ENCODE measurements at regions not wholly inside any gene's neighbourhood (a gene's known extent, or its start where the extent isn't known, plus 50 kb on each side); places are given as distances from the start of the nearest gene placed in this dataset.

DNA sequence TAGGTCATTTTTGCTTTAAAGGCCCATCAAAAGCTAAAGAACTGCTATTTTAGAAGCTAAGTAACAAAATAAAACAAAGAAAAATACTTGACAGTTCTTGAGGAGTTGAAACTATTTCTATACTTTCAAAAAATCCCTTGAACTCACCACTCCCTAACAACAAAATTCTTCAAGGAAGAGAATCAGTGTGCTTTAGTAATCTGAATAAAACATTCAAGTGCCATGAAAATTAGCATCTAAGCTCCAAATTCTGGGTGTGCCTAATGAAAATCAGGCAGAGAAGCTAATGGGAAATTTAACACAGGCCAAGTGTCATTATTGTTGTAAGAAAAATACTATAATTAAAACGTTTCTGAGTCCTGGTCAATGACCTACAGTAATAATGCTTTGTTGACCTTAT, 456.3 kb downstream of the ZEB2 start:
- DNase-seq (ENCODE audit: low spot score): no peak
- Mint-ChIP-seq H3K27ac (no peak overlapping the region), H3K27me3 (ENCODE audit: low read depth) (peaks cover 4% of the 10 kb centered on the region), H3K4me1 (ENCODE audit: low read depth) (no peaks in the 10 kb centered on the region), H3K9me3 (no peaks in the 10 kb centered on the region), H3K36me3 (ENCODE audit: low read depth) (no peaks in the 10 kb centered on the region), H3K4me3 (ENCODE audit: low read depth) (no peak overlapping the region)
- intact Hi-C loops (cut with micrococcal nuclease): no loop called here

DNA sequence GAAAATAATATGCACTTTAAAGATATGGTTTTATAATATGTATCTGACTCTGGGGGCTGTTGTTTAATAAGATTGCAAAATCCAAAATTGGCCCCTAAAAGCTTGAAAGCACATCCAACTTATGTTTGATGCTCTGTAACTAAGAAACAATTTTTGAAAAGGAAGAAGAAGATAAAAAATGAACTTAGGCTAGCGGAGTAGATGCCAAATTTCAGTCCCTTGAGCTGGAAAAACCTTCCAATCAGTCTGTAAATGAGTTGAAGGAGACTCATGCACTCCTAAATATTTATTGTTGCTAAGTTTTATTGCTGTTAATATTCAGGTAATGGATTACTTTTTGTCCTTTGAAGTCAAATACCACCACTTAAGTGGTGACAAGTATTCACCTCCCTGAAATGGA, 465.0 kb downstream of the ZEB2 start:
- no peaks in the 10 kb centered on the region for H3K36me3 Mint-ChIP-seq (ENCODE audit: low read depth)
- intact Hi-C loops (cut with micrococcal nuclease): no loop called here
- no peak overlapping the region for H3K4me3 Mint-ChIP-seq (ENCODE audit: low read depth)
- peaks cover 1% of the 10 kb centered on the region for H3K27me3 Mint-ChIP-seq (ENCODE audit: low read depth)
- no peak for DNase-seq (ENCODE audit: low spot score)
- no peak overlapping the region for H3K27ac Mint-ChIP-seq
- no peaks in the 10 kb centered on the region for H3K4me1 Mint-ChIP-seq (ENCODE audit: low read depth)
- no peaks in the 10 kb centered on the region for H3K9me3 Mint-ChIP-seq

DNA sequence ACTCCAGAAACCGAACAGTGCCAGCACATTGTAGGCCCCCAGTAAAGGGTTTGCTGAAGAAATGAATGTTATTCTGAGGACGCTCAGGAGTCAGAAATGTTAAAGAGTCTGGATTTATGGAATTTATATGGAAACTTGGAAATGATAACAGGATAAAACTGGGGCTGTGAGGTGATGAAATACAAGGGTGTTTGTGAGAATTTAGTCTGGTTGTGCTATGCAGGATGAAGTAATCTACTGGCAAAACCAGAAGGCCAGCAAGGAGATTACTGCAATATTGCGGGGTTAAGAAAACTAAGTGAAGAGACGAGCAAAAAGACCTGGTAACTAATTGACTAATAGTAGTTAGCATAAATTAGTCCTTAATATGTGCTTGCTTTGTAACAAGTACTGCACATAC, 467.8 kb downstream of the ZEB2 start:
- Mint-ChIP-seq H3K4me1 (ENCODE audit: low read depth) (no peaks in the 10 kb centered on the region), H3K4me3 (ENCODE audit: low read depth) (no peak overlapping the region), H3K36me3 (ENCODE audit: low read depth) (no peaks in the 10 kb centered on the region), H3K9me3 (no peaks in the 10 kb centered on the region), H3K27ac (no peak overlapping the region), H3K27me3 (ENCODE audit: low read depth) (no peaks in the 10 kb centered on the region)
- no peak for DNase-seq (ENCODE audit: low spot score)
- intact Hi-C loops (cut with micrococcal nuclease): no loop called here

DNA sequence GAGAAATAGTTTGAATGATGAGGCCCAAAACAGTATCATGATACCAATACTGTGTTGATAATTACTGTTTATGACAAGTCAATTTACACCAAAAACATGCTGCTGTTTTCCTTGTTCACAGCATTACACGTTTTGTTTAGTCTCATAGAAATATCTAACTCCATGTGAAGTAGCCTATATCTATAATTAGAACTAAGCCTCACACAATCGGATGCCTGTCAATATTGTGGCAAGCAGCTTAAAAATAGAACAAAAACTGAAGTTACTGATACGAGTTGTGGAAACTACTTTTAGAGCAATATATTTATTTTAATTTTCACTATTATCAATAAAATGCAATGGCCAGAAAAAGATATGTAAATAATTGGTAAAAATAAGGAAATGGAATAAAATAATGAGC, 470.8 kb downstream of the ZEB2 start:
- no peak for DNase-seq (ENCODE audit: low spot score)
- H3K27ac Mint-ChIP-seq: no peak overlapping the region
- H3K36me3 Mint-ChIP-seq (ENCODE audit: low read depth): no peaks in the 10 kb centered on the region
- H3K27me3 Mint-ChIP-seq (ENCODE audit: low read depth): no peaks in the 10 kb centered on the region
- no peaks in the 10 kb centered on the region for H3K9me3 Mint-ChIP-seq
- no peak overlapping the region for H3K4me3 Mint-ChIP-seq (ENCODE audit: low read depth)
- intact Hi-C loops (cut with micrococcal nuclease): no loop called here
- no peaks in the 10 kb centered on the region for H3K4me1 Mint-ChIP-seq (ENCODE audit: low read depth)

GRCh38 chr2:144048631-144049060, 471.3 kb downstream of the ZEB2 start:
- Mint-ChIP-seq H3K27ac (no peak overlapping the region), H3K4me1 (ENCODE audit: low read depth) (no peaks in the 10 kb centered on the region), H3K27me3 (ENCODE audit: low read depth) (no peaks in the 10 kb centered on the region), H3K36me3 (ENCODE audit: low read depth) (no peaks in the 10 kb centered on the region), H3K9me3 (no peaks in the 10 kb centered on the region), H3K4me3 (ENCODE audit: low read depth) (no peak overlapping the region)
- intact Hi-C loops (cut with micrococcal nuclease): no loop called here
- DNase-seq (ENCODE audit: low spot score): no peak

GRCh38 chr2:144042751-144043150, 477.2 kb downstream of the ZEB2 start:
- Mint-ChIP-seq H3K9me3 (no peaks in the 10 kb centered on the region), H3K4me1 (ENCODE audit: low read depth) (peaks cover 2% of the 10 kb centered on the region), H3K27ac (no peak overlapping the region), H3K4me3 (ENCODE audit: low read depth) (no peak overlapping the region), H3K36me3 (ENCODE audit: low read depth) (no peaks in the 10 kb centered on the region), H3K27me3 (ENCODE audit: low read depth) (no peaks in the 10 kb centered on the region)
- no peak for DNase-seq (ENCODE audit: low spot score)
- intact Hi-C loops (cut with micrococcal nuclease): no loop called here

- Mint-ChIP-seq H3K4me3 (ENCODE audit: low read depth) (no peak overlapping the region), H3K9me3 (no peaks in the 10 kb centered on the region), H3K27ac (no peak overlapping the region), H3K27me3 (ENCODE audit: low read depth) (no peaks in the 10 kb centered on the region), H3K36me3 (ENCODE audit: low read depth) (no peaks in the 10 kb centered on the region), H3K4me1 (ENCODE audit: low read depth) (peaks cover 2% of the 10 kb centered on the region)
- intact Hi-C loops (cut with micrococcal nuclease): no loop called here
- no peak for DNase-seq (ENCODE audit: low spot score)
Observed at GRCh38 chr2:144041612-144042011, 478.3 kb downstream of the ZEB2 start.

DNA sequence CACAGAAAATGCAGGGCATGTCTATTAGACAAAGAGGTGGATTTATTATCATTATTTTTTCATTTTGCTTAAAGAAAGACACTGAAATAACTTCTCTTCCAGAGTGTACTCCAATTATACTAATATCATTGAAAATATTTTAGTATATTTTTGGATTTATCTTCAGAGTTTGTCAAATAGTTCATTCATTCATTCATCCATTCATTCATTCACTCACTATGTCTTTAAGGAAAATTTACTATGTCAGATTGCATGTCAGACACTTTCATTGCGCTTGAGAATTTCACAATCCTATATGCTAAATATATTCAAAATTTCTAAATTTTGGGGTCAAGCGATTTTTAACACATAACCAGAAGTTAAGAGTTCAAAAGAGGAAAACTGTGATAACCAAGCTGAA, 479.1 kb downstream of the ZEB2 start:
- Mint-ChIP-seq H3K9me3 (no peaks in the 10 kb centered on the region), H3K36me3 (ENCODE audit: low read depth) (no peaks in the 10 kb centered on the region), H3K4me3 (ENCODE audit: low read depth) (no peak overlapping the region), H3K4me1 (ENCODE audit: low read depth) (peaks cover 2% of the 10 kb centered on the region), H3K27me3 (ENCODE audit: low read depth) (no peaks in the 10 kb centered on the region), H3K27ac (no peak overlapping the region)
- intact Hi-C loops (cut with micrococcal nuclease): no loop called here
- DNase-seq (ENCODE audit: low spot score): no peak

DNA sequence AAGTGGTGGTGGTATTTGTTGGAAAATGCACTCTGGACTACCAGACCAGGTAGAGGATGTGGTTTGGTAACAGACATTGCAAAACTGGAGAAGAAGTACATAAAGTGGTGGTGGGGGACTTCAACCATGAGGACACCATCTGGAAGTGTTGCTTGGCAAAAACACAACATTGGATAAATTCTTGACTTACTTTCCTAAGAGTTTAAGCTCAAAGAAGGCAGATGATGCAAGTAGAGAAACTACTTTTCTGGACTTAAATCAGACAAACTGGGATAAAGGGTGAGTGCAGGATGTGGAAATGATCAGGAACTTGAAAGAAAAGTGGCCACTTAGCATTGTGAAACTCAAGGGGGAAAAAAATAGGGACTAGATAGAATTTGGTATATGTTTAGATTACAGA, 487.4 kb downstream of the ZEB2 start:
- Mint-ChIP-seq H3K27me3 (ENCODE audit: low read depth) (no peaks in the 10 kb centered on the region), H3K27ac (no peak overlapping the region), H3K4me3 (ENCODE audit: low read depth) (no peak overlapping the region), H3K9me3 (peaks cover 11% of the 10 kb centered on the region), H3K36me3 (ENCODE audit: low read depth) (peaks cover 5% of the 10 kb centered on the region), H3K4me1 (ENCODE audit: low read depth) (peaks cover 4% of the 10 kb centered on the region)
- no peak for DNase-seq (ENCODE audit: low spot score)
- intact Hi-C loops (cut with micrococcal nuclease): no loop called here

GRCh38 chr2:144030791-144031190, 489.1 kb downstream of the ZEB2 start:
- H3K9me3 Mint-ChIP-seq: peaks cover 11% of the 10 kb centered on the region
- H3K4me3 Mint-ChIP-seq (ENCODE audit: low read depth): no peak overlapping the region
- DNase-seq (ENCODE audit: low spot score): no peak
- no peak overlapping the region for H3K27ac Mint-ChIP-seq
- no peaks in the 10 kb centered on the region for H3K27me3 Mint-ChIP-seq (ENCODE audit: low read depth)
- peaks cover 4% of the 10 kb centered on the region for H3K4me1 Mint-ChIP-seq (ENCODE audit: low read depth)
- H3K36me3 Mint-ChIP-seq (ENCODE audit: low read depth): peaks cover 5% of the 10 kb centered on the region
- intact Hi-C loops (cut with micrococcal nuclease): no loop called here

DNA sequence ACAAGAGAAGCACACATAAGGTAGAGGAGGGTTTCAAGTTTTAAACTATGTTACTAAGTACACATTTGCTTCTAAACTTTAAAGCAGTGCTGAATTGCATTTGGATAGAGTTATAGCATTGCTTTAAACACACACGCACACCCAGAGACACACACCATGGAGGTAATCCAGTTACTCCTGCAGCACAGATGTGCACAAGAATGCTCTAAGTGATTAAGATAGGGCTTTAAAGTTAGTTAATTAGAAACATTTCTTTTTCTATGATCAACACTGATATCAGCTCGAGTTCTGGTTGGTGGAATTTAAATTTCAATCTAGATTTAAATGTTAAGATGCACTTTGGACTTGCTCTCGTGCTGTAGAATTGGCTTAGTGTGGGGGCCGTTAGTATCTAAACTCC, 492.3 kb downstream of the ZEB2 start:
- no peaks in the 10 kb centered on the region for H3K27me3 Mint-ChIP-seq (ENCODE audit: low read depth)
- H3K4me3 Mint-ChIP-seq (ENCODE audit: low read depth): no peak overlapping the region
- intact Hi-C loops (cut with micrococcal nuclease): no loop called here

DNA sequence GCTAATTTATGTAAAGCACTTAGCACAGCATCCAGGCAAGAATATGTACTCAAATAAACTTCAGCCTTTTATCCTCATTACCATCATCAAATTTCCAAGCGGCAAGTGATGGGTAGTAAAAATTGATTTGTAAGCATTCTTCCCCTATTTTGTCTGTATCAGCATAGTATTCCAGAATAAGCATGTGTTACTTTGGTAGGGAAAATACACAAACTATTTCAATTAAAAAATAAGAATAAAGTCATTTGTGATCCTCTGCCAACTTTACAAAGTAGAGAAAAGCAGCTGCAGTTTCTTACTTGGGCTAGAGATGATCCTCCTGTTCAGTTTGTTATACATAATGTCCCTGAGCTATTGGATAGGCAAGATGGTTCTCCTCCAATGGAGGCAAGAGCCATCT, 493.2 kb downstream of the ZEB2 start:
- intact Hi-C loops (cut with micrococcal nuclease): no loop called here
- H3K9me3 Mint-ChIP-seq: no peaks in the 10 kb centered on the region
- H3K27me3 Mint-ChIP-seq (ENCODE audit: low read depth): no peaks in the 10 kb centered on the region
- DNase-seq (ENCODE audit: low spot score): no peak
- no peaks in the 10 kb centered on the region for H3K36me3 Mint-ChIP-seq (ENCODE audit: low read depth)
- H3K4me1 Mint-ChIP-seq (ENCODE audit: low read depth): no peaks in the 10 kb centered on the region
- no peak overlapping the region for H3K27ac Mint-ChIP-seq
- H3K4me3 Mint-ChIP-seq (ENCODE audit: low read depth): no peak overlapping the region

More for the DNA sequence above, 492.3 kb downstream of the ZEB2 start:
- peaks cover 3% of the 10 kb centered on the region for H3K36me3 Mint-ChIP-seq (ENCODE audit: low read depth)
- DNase-seq (ENCODE audit: low spot score): no peak
- no peaks in the 10 kb centered on the region for H3K9me3 Mint-ChIP-seq
- H3K27ac Mint-ChIP-seq: no peak overlapping the region
- H3K4me1 Mint-ChIP-seq (ENCODE audit: low read depth): peaks cover 3% of the 10 kb centered on the region

- H3K27me3 Mint-ChIP-seq (ENCODE audit: low read depth): no peaks in the 10 kb centered on the region
- no peaks in the 10 kb centered on the region for H3K4me1 Mint-ChIP-seq (ENCODE audit: low read depth)
- H3K4me3 Mint-ChIP-seq (ENCODE audit: low read depth): no peak overlapping the region
- no peaks in the 10 kb centered on the region for H3K36me3 Mint-ChIP-seq (ENCODE audit: low read depth)
- intact Hi-C loops (cut with micrococcal nuclease): no loop called here
- DNase-seq (ENCODE audit: low spot score): no peak
- no peak overlapping the region for H3K27ac Mint-ChIP-seq
- H3K9me3 Mint-ChIP-seq: no peaks in the 10 kb centered on the region
Observed at GRCh38 chr2:144020047-144020446, 499.9 kb downstream of the ZEB2 start.

- H3K4me1 Mint-ChIP-seq (ENCODE audit: low read depth): peaks cover 3% of the 10 kb centered on the region
- H3K27me3 Mint-ChIP-seq (ENCODE audit: low read depth): no peaks in the 10 kb centered on the region
- DNase-seq (ENCODE audit: low spot score): no peak
- H3K27ac Mint-ChIP-seq: no peak overlapping the region
- no peak overlapping the region for H3K4me3 Mint-ChIP-seq (ENCODE audit: low read depth)
- H3K9me3 Mint-ChIP-seq: no peaks in the 10 kb centered on the region
- intact Hi-C loops (cut with micrococcal nuclease): no loop called here
- H3K36me3 Mint-ChIP-seq (ENCODE audit: low read depth): no peaks in the 10 kb centered on the region
Observed at GRCh38 chr2:144015655-144016245, 504.2 kb downstream of the ZEB2 start.
